DOHH2 (cell line): ENCODE measurements at regions not wholly inside any gene's neighbourhood (a gene's known extent, or its start where the extent isn't known, plus 50 kb on each side); places are given as distances from the start of the nearest gene placed in this dataset.

Experiments
- H3F3A ChIP-seq: fragments of 200-600 bp; sonication (generic), shearing (Covaris generic); 2 replicates; pipeline ENCODE4 v1.6.0; 2016; ENCODE audit warnings: antibody characterized with exemption, mild to moderate bottlenecking; ENCODE audit not compliant: control insufficient read depth, insufficient read depth
- H3K27ac ChIP-seq: fragments of 200-600 bp; sonication (generic); 2 replicates; pipeline ENCODE4 v1.5.1; 2014; ENCODE audit warnings: low read depth, mild to moderate bottlenecking, low read length, moderate library complexity
- H3K27me3 ChIP-seq: fragments of 200-600 bp; sonication (generic); 2 replicates; pipeline ENCODE4 v1.6.1; 2014; ENCODE audit warnings: mild to moderate bottlenecking, low read length, mixed read lengths; ENCODE audit not compliant: control insufficient read depth
- H3K36me3 ChIP-seq: fragments of 200-600 bp; sonication (generic); 2 replicates; pipeline ENCODE4 v1.6.1; 2014; ENCODE audit warnings: mild to moderate bottlenecking, low read length, moderate library complexity, mixed read lengths; ENCODE audit not compliant: control insufficient read depth
- H3K4me1 ChIP-seq: fragments of 200-600 bp; sonication (generic); 2 replicates; pipeline ENCODE4 v1.6.1; 2014; ENCODE audit warnings: mild to moderate bottlenecking, low read length, mixed read lengths; ENCODE audit not compliant: control insufficient read depth
- H3K4me2 ChIP-seq: fragments of 200-600 bp; sonication (generic); 2 replicates; pipeline ENCODE4 v1.6.0; 2014; ENCODE audit warnings: mild to moderate bottlenecking, low read length, moderate library complexity
- H3K4me3 ChIP-seq: fragments of 200-600 bp; sonication (generic); 2 replicates; pipeline ENCODE4 v1.5.1; 2014; ENCODE audit warnings: mild to moderate bottlenecking, low read length, mixed read lengths
- H3K79me2 ChIP-seq: fragments of 200-600 bp; sonication (generic); 2 replicates; pipeline ENCODE4 v1.6.1; 2014; ENCODE audit warnings: mild to moderate bottlenecking, low read length, mixed read lengths; ENCODE audit not compliant: control insufficient read depth
- H3K9me2 ChIP-seq: fragments of 200-600 bp; sonication (generic); replicated peaks from 2 replicates; pipeline ENCODE4 v1.6.1; 2014; ENCODE audit warnings: mild to moderate bottlenecking, low read length, mixed read lengths; ENCODE audit not compliant: control insufficient read depth
- H3K9me3 ChIP-seq: fragments of 200-600 bp; sonication (generic); 2 replicates; pipeline ENCODE4 v1.6.1; 2014; ENCODE audit warnings: antibody characterized with exemption, low read length, mixed read lengths; ENCODE audit not compliant: control insufficient read depth, insufficient read depth
- H4K20me1 ChIP-seq: fragments of 200-600 bp; sonication (generic); 2 replicates; pipeline ENCODE4 v1.6.0; 2014; ENCODE audit warnings: low read depth, mild to moderate bottlenecking, antibody characterized with exemption, low read length, moderate library complexity; ENCODE audit not compliant: control insufficient read depth, insufficient read depth
- CTCF ChIP-seq: fragments of 200-600 bp; sonication (generic); IDR thresholded peaks from one replicate; pipeline ENCODE4 v1.5.1; 2014; ENCODE audit warnings: antibody characterized with exemption, mild to moderate bottlenecking, low read depth, low read length; ENCODE audit not compliant: poor library complexity, severe bottlenecking
- EZH2phosphoT487 ChIP-seq: fragments of 200-600 bp; sonication (generic); IDR thresholded peaks from 2 replicates; pipeline ENCODE4 v1.6.1; 2017; ENCODE audit warnings: borderline replicate concordance, mild to moderate bottlenecking, antibody characterized with exemption, low read length, moderate library complexity, mixed read lengths

- Histone ChIP-seq H3K9me3 (no peaks in the 10 kb centered on the region), H4K20me1 (no peaks in the 10 kb centered on the region), H3K4me3 (no peak overlapping the region), H3K9me2 (no peaks in the 10 kb centered on the region), H3K79me2 (no peaks in the 10 kb centered on the region), H3K4me2 (no peak overlapping the region), H3K27ac (no peak overlapping the region), H3K4me1 (no peaks in the 10 kb centered on the region), H3K27me3 (no peaks in the 10 kb centered on the region), H3F3A (no peaks in the 10 kb centered on the region), H3K36me3 (no peaks in the 10 kb centered on the region)
- no peak for TF ChIP-seq CTCF
- no peak for TF ChIP-seq EZH2phosphoT487
Observed at GRCh38 chr12:67078957-67079356, 190.2 kb upstream of the CAND1 start.

GRCh38 chr12:67080637-67081036 lies 188.5 kb upstream of the CAND1 start:
- H3K4me1 ChIP-seq: no peaks in the 10 kb centered on the region
- H4K20me1 ChIP-seq: no peaks in the 10 kb centered on the region
- H3K36me3 ChIP-seq: no peaks in the 10 kb centered on the region
- no peak for TF ChIP-seq CTCF
- no peaks in the 10 kb centered on the region for H3K27me3 ChIP-seq
- no peaks in the 10 kb centered on the region for H3K9me3 ChIP-seq
- no peak overlapping the region for H3K4me3 ChIP-seq
- H3K9me2 ChIP-seq: no peaks in the 10 kb centered on the region
- no peak overlapping the region for H3K27ac ChIP-seq
- H3F3A ChIP-seq: no peaks in the 10 kb centered on the region
- no peaks in the 10 kb centered on the region for H3K79me2 ChIP-seq
- H3K4me2 ChIP-seq: no peak overlapping the region

GRCh38 chr12:67082221-67082620 lies 186.9 kb upstream of the CAND1 start:
- Histone ChIP-seq H3F3A (no peaks in the 10 kb centered on the region), H3K36me3 (no peaks in the 10 kb centered on the region)
- TF ChIP-seq CTCF (no peak), EZH2phosphoT487 (no peak)

GRCh38 chr12:67085699-67086098 lies 183.5 kb upstream of the CAND1 start:
- Histone ChIP-seq H3K9me3 (no peaks in the 10 kb centered on the region), H4K20me1 (no peaks in the 10 kb centered on the region), H3K4me3 (no peak overlapping the region), H3K27me3 (no peaks in the 10 kb centered on the region; the same call in 1 of the 2 replicates), H3K4me2 (no peak overlapping the region), H3K36me3 (no peaks in the 10 kb centered on the region), H3K4me1 (no peaks in the 10 kb centered on the region), H3F3A (no peaks in the 10 kb centered on the region), H3K27ac (no peak overlapping the region), H3K9me2 (no peaks in the 10 kb centered on the region), H3K79me2 (no peaks in the 10 kb centered on the region)
- no peak for TF ChIP-seq EZH2phosphoT487
- no peak for TF ChIP-seq CTCF

More at GRCh38 chr12:67082221-67082620, 186.9 kb upstream of the CAND1 start:
- Histone ChIP-seq H3K4me1 (no peaks in the 10 kb centered on the region), H3K79me2 (no peaks in the 10 kb centered on the region), H3K9me2 (no peaks in the 10 kb centered on the region), H3K4me3 (no peak overlapping the region), H3K4me2 (no peak overlapping the region), H3K27me3 (no peaks in the 10 kb centered on the region), H3K9me3 (no peaks in the 10 kb centered on the region), H4K20me1 (no peaks in the 10 kb centered on the region), H3K27ac (no peak overlapping the region)
